Gastroesophageal sphincter (tissue), 3 donors: ENCODE measurements at regions not wholly inside any gene's neighbourhood (a gene's known extent, or its start where the extent isn't known, plus 50 kb on each side); places are given as distances from the start of the nearest gene placed in this dataset.

Source experiments
- CTCF ChIP-seq, 4 experiments: fragments of 200-600 bp in 2 of 4; fragments of 450-650 bp in 2 of 4; sonication (generic) in 1 of 4; IDR thresholded peaks; one replicate each; pipeline ENCODE4 v1.5.1; 2017 to 2019; ENCODE audit warnings: antibody characterized with exemption in 4 of 4, mild to moderate bottlenecking in 2 of 4, moderate library complexity in 2 of 4
- POLR2A ChIP-seq, 2 donors: fragments of 450-650 bp; IDR thresholded peaks; one replicate each; pipeline ENCODE4 v1.6.1; 2017; ENCODE audit warnings: antibody characterized with exemption in 2 of 2, mild to moderate bottlenecking in 2 of 2, moderate library complexity in 1 of 2

GRCh38 chr4:141912831-141913230 lies 276.4 kb downstream of the IL15 start:
- no peak for TF ChIP-seq CTCF (IDR thresholded peaks at IDR 0.05)
- TF ChIP-seq POLR2A (IDR thresholded peaks at IDR 0.05), result no peak
